ENCODE measurements at regions not wholly inside any gene's neighbourhood (a gene's known extent, or its start where the extent isn't known, plus 50 kb on each side); places are given as distances from the start of the nearest gene placed in this dataset.

GRCh38 chr5:9733486-9733885, 103.3 kb upstream of the TAS2R1 start:
- TF ChIP-seq CTCF (IDR thresholded peaks at IDR 0.05; ENCODE audit: low read depth, low read length), result no peak
- no peak for TF ChIP-seq MAX (IDR thresholded peaks at IDR 0.05; ENCODE audit: low read depth, low read length)
- TF ChIP-seq POLR2A (IDR thresholded peaks at IDR 0.05; ENCODE audit: extremely low read depth, insufficient read length), result no peak

Measured in NB4 (cell line).